Mucosa of descending colon (tissue), 3 donors: ENCODE measurements at regions not wholly inside any gene's neighbourhood (a gene's known extent, or its start where the extent isn't known, plus 50 kb on each side); places are given as distances from the start of the nearest gene placed in this dataset.

Experiments used
- ATAC-seq: fragments of 200-7000 bp; cut with Tn5 transposase; one replicate; pipeline ENCODE4 v1.9.1; 2020; ENCODE audit warnings: mild to moderate bottlenecking, moderate library complexity
- DNase-seq, 3 donors: peaks; one replicate each; pipeline ENCODE4 v3.0.0-alpha.2; 2020
- H3K36me3 ChIP-seq: fragments of 200-600 bp; one replicate; pipeline ENCODE4 v1.8.0; 2021; ENCODE audit warnings: low read depth, mild to moderate bottlenecking
- H3K4me1 ChIP-seq: fragments of 200-600 bp; one replicate; pipeline ENCODE4 v1.8.0; 2021; ENCODE audit warnings: low read depth, mild to moderate bottlenecking
- H3K4me3 ChIP-seq: fragments of 200-600 bp; one replicate; pipeline ENCODE4 v1.8.0; 2021; ENCODE audit warnings: mild to moderate bottlenecking
- H3K9me3 ChIP-seq: fragments of 200-600 bp; one replicate; pipeline ENCODE4 v1.8.0; 2021; ENCODE audit warnings: mild to moderate bottlenecking
- CTCF ChIP-seq: fragments of 200-600 bp; IDR thresholded peaks from one replicate; pipeline ENCODE4 v1.8.0; 2022; ENCODE audit warnings: antibody characterized with exemption, mild to moderate bottlenecking
- intact Hi-C, 2 donors: fragments of 100-400 bp; cut with DNase I in 1 of 2; cut with micrococcal nuclease in 1 of 2; formaldehyde crosslinking; loops; one replicate each; pipeline versions ENCODE4 v1.11.0 to v1.11.1; 2022; cut with DNase I, micrococcal nuclease
- donor health status: DM: no; HTN: no; CAD: no; lungs with moderate emphysema.
- donor health status: DM: no; HTN: no; CAD: no.
- donor health status: DM: no; HTN: yes; CAD: no.

GRCh38 chr1:147479864-147480564 lies 61.3 kb upstream of the BCL9 start:
- ATAC-seq (peak; percentile 34), DNase-seq (no peak)
- Histone ChIP-seq H3K9me3 (no peaks in the 10 kb centered on the region), H3K4me3 (no peak overlapping the region), H3K4me1 (no peaks in the 10 kb centered on the region), H3K36me3 (no peaks in the 10 kb centered on the region)
- no peak for TF ChIP-seq CTCF
- intact Hi-C loops = no loop called here

GRCh38 chr1:147480565-147480935 lies 60.8 kb upstream of the BCL9 start:
- intact Hi-C loops = no loop called here

GRCh38 chr1:147486876-147487656 lies 54.2 kb upstream of the BCL9 start:
- Histone ChIP-seq H3K36me3 (no peaks in the 10 kb centered on the region), H3K9me3 (no peaks in the 10 kb centered on the region), H3K4me1 (peaks cover 11% of the 10 kb centered on the region), H3K4me3 (no peak overlapping the region)
- DNase-seq = peak in 1 of 3 donors; percentile 9
- TF ChIP-seq CTCF = no peak
- ATAC-seq = peak; percentile 80
- intact Hi-C loops = no loop called here

More at GRCh38 chr1:147480565-147480935, 60.8 kb upstream of the BCL9 start:
- no peak for TF ChIP-seq CTCF
- Histone ChIP-seq H3K36me3 (no peaks in the 10 kb centered on the region), H3K4me3 (no peak overlapping the region), H3K4me1 (no peaks in the 10 kb centered on the region), H3K9me3 (no peaks in the 10 kb centered on the region)
- no peak for ATAC-seq
- DNase-seq = no peak

GRCh38 chr1:147491098-147491497 lies 50.2 kb upstream of the BCL9 start:
- no peak for TF ChIP-seq CTCF
- intact Hi-C loops = loop anchor here (10.0 kb wide), 2 partner anchors 134 to 404 kb away; no protein-coding TSS in a partner anchor
- H3K9me3 ChIP-seq = no peaks in the 10 kb centered on the region
- peaks cover 11% of the 10 kb centered on the region for H3K4me1 ChIP-seq
- ATAC-seq (no peak), DNase-seq (no peak)
- no peaks in the 10 kb centered on the region for H3K36me3 ChIP-seq
- no peak overlapping the region for H3K4me3 ChIP-seq
